GM06990 (cell line): ENCODE measurements at regions not wholly inside any gene's neighbourhood (a gene's known extent, or its start where the extent isn't known, plus 50 kb on each side); places are given as distances from the start of the nearest gene placed in this dataset.

Experiments
- DNase-seq: peaks from one replicate; pipeline ENCODE4 v3.0.0-alpha.2; 2011; ENCODE audit not compliant: insufficient read length; ENCODE audit errors: extremely low read depth
- H3K27me3 ChIP-seq: replicated peaks from 2 replicates; pipeline ENCODE4 v1.6.0; 2011; ENCODE audit warnings: low read length; ENCODE audit not compliant: control insufficient read depth, insufficient read depth
- H3K36me3 ChIP-seq: 2 replicates; pipeline ENCODE4 v1.5.1; 2011; ENCODE audit warnings: low read length; ENCODE audit not compliant: control insufficient read depth, insufficient read depth
- H3K4me3 ChIP-seq: replicated peaks from 2 replicates; pipeline ENCODE4 v1.5.1; 2011; ENCODE audit warnings: low read depth, mild to moderate bottlenecking, control low read depth, low read length
- CTCF ChIP-seq: IDR thresholded peaks from 2 replicates; pipeline ENCODE4 v1.5.1; 2011; ENCODE audit warnings: low read length, control low read depth, mild to moderate bottlenecking, inconsistent platforms; ENCODE audit not compliant: insufficient read depth, poor library complexity, severe bottlenecking

- no peak for TF ChIP-seq CTCF
- no peak for DNase-seq
- Histone ChIP-seq H3K27me3 (no peaks in the 10 kb centered on the region), H3K4me3 (no peak overlapping the region), H3K36me3 (no peaks in the 10 kb centered on the region)
Measured at GRCh38 chr7:101717628-101718357, 88.7 kb upstream of the MYL10 start.

- DNase-seq, result no peak
- H3K36me3 ChIP-seq, result no peaks in the 10 kb centered on the region
- no peaks in the 10 kb centered on the region for H3K27me3 ChIP-seq
- TF ChIP-seq CTCF, result no peak
- no peak overlapping the region for H3K4me3 ChIP-seq
Measured at GRCh38 chr7:101718363-101719122, 89.4 kb upstream of the MYL10 start.

GRCh38 chr7:101719123-101719470 lies 90.0 kb upstream of the MYL10 start:
- no peak for DNase-seq
- no peaks in the 10 kb centered on the region for H3K27me3 ChIP-seq
- H3K36me3 ChIP-seq, result no peaks in the 10 kb centered on the region
- no peak overlapping the region for H3K4me3 ChIP-seq
- no peak for TF ChIP-seq CTCF

- Histone ChIP-seq H3K36me3 (no peaks in the 10 kb centered on the region), H3K27me3 (no peaks in the 10 kb centered on the region), H3K4me3 (no peak overlapping the region)
- no peak for DNase-seq
- TF ChIP-seq CTCF, result no peak
Measured at GRCh38 chr7:101720324-101720723, 91.2 kb upstream of the MYL10 start.

- Histone ChIP-seq H3K4me3 (no peak overlapping the region), H3K27me3 (no peaks in the 10 kb centered on the region), H3K36me3 (no peaks in the 10 kb centered on the region)
- no peak for DNase-seq
- TF ChIP-seq CTCF, result no peak
Measured at GRCh38 chr7:101722247-101722646, 93.2 kb upstream of the MYL10 start.
